ENCODE measurements at regions not wholly inside any gene's neighbourhood (a gene's known extent, or its start where the extent isn't known, plus 50 kb on each side); places are given as distances from the start of the nearest gene placed in this dataset.

GRCh38 chrX:16474511-16474910 is 175.4 kb upstream of the S100G start:
- TF ChIP-seq, protein P1, sequence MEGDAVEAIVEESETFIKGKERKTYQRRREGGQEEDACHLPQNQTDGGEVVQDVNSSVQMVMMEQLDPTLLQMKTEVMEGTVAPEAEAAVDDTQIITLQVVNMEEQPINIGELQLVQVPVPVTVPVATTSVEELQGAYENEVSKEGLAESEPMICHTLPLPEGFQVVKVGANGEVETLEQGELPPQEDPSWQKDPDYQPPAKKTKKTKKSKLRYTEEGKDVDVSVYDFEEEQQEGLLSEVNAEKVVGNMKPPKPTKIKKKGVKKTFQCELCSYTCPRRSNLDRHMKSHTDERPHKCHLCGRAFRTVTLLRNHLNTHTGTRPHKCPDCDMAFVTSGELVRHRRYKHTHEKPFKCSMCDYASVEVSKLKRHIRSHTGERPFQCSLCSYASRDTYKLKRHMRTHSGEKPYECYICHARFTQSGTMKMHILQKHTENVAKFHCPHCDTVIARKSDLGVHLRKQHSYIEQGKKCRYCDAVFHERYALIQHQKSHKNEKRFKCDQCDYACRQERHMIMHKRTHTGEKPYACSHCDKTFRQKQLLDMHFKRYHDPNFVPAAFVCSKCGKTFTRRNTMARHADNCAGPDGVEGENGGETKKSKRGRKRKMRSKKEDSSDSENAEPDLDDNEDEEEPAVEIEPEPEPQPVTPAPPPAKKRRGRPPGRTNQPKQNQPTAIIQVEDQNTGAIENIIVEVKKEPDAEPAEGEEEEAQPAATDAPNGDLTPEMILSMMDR (IDR thresholded peaks at IDR 0.05 in 8 of 11, conservative IDR thresholded peaks at IDR 0.05 in 3 of 11), result no peak
- TF ChIP-seq POLR2A (IDR thresholded peaks at IDR 0.05), result no peak
